Glomerular endothelial cell (primary cell): ENCODE measurements at regions not wholly inside any gene's neighbourhood (a gene's known extent, or its start where the extent isn't known, plus 50 kb on each side); places are given as distances from the start of the nearest gene placed in this dataset.
"Not testable (repeated sequence)": the region's sequence is repeated elsewhere in the genome, so short reads cannot be mapped to it uniquely, and the experiment has no call there.

ENCODE experiments used
- DNase-seq: peaks from one replicate; pipeline ENCODE4 v3.0.0-alpha.2; 2011; ENCODE audit warnings: low read depth, low spot score; ENCODE audit errors: extremely low read depth

DNA sequence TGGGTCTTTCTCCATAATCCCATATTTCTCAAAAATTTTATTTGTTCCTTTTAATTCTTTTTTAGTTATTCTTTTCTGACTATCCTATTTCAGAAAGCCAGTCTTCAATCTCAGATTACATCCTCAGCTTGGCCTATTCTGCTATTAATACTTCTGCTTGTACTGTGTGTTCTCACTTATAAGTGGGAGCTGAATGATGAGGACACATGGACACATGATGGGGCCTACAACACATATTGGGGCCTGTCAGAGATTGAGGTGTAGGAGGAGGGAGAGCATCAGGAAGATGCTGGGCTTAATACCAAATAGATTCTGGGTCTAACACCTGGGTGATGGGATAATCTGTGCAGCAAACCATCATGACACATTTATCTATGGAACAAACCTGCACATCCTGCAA lies 82.3 kb downstream of the MAGEE1 start:
- DNase-seq = no peak

DNA sequence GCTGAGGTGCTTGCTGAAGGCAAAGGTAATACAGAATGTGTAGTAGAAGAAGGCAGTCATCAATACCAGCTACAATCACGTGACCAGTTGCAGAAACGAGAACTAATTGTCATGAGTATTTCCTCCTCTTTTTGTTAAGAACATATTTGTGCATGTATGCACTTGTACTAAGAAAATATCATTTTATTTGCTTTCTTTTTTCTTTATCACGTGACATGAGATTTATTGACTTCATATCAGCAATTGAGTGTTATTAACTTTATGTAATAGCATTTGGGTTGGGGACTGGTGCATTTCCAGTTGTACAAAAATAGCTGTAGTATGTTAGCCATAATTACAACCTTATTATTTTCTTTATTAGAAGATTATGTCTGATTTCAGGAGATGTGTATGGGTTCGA lies 90.0 kb downstream of the MAGEE1 start:
- no peak for DNase-seq

DNA sequence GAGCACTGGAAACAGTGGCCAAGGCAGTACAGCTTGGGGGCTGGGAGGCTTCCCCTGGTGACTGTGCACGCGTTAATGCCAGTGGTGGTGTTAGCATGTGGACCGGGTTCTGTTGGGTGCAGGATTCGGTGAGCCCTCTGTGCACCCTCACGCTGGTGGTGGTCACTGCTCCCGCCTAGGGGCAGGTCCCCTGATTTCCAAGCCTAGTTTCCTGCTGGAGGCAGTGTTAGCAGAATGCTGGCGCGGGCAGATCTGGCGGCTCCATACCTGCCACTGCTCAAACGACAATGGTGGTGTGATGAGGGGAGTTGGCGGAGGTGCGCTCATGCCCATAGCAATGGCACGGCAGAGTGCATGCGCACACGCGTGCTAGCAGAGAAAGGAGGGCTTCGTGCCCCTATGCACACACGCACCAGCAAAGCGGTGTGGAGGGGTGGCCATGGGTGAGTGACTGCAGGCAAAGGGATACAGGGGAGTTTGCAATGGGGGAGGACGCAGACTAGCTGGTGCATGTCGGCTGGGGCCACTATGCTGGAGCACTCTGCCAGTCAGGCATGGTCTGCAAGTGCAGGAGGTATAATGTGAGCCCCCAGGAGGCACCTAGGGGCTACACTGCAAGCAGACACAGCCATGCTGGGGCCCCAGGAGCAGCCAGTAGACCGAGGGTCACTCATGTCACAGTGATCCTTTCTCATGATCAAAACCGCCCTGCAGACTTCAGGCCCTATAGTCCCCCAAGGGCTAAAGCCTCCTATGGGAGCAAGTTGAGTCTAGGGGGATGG lies 93.0 kb downstream of the MAGEE1 start:
- DNase-seq = no peak

DNA sequence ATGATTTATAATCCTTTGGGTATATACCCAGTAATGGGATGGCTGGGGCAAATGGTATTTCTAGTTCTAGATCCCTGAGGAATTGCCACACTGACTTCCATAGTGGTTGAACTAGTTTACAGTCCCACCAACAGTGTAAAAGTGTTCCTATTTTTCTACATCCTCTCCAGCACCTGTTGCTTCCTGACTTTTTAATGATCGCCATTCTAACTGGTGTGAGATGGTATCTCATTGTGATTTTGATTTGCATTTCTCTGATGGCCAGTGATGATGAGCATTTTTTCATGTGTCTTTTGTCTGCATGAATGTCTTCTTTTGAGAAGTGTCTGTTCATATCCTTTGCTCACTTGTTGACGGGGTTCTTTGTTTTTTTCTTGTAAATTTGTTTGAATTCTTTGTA lies 108.2 kb downstream of the MAGEE1 start:
- DNase-seq = not testable (repeated sequence)

DNA sequence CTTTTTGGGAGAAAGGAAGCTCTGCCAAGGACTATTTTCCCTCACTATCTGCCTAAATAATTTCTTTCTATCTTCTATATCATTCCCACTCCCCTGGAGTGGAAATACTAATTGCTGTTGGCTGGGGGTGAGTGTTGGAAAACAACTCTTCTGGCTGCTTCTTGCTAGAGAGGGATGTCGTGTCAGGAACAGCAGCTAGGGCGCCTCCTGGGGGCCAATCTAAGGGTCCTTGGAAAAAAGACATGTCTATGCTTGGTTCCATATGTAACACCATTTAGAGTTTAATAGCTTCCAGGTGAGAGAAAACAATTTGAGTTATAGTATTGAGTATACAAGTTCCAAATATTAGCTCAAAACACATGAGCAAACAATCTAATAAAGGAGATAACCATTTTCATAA lies 111.3 kb downstream of the MAGEE1 start:
- DNase-seq = no peak

DNA sequence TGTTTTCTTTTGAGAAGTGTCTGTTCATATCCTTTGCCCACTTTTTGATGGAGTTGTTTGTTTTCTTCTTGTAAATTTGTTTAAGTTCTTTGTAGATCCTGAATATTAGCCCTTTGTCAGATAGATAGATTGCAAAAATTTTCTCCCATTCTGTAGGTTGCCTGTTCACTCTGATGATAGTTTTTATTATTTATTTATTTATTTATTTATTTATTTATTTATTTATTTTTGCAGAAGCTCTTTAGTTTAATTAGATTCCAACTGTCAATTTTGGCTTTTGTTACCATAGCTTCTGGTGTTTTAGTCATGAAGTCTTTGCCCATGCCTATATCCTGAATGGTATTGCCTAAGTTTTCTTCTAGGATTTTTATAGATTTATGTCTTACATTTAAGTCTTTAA lies 115.9 kb downstream of the MAGEE1 start:
- not testable (repeated sequence) for DNase-seq

DNA sequence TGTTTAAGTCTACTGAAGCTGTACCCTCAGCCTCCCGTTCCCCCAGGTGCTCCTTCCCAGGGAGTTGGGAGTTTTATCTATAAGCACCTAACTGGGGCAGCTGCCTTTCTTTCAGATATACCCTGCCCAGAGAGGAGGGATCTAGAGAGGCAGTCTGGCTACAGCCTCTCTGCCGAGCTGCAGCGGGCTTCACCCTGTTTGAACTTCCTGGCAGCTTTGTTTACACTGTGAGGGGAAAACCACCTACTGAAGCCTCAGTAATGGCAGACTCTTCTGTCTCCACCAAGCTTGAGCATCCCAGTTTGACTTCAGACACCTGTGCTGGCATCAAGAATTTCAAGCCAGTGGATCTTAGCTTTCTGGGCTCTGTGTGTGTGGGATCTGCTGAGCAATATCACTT lies 122.5 kb downstream of the MAGEE1 start:
- DNase-seq = no peak

DNA sequence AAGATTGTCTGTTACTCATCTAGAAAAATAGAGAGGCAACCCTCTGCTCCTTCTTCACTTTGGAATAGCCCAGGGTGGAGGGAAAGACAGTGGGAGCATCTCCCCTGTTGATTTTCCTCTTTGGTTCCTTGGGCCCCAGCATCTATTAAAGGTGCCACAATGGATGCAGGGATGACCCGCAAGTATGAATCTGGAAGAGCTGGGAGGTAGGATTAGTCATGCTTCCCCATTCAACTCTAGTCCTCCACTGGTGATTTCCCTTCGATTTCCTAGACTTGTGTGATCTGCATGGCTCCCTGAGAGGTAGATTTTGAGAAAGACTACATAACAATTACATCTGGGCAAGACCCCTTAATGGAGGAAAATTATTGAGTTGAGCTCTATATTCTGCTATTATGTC lies 127.8 kb downstream of the MAGEE1 start:
- no peak for DNase-seq

DNA sequence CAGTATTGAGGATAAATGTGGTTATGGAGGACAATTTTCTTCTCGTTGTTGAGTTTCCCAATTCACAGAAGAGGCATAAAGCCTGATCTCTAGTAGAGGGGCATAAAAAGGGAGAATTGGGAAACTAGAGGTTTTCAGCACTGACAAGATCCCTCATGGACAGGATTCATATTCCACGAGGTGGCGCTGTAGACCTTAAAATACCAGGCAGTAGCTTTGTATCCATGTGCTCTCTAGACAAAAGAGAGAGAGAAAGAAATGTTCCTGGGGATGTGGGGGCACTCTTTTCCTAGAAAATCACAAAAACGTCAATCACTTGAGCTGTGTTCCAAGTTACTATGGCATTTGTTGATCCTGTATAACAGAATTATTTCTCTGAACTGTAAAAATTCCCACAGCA lies 128.3 kb downstream of the MAGEE1 start:
- DNase-seq = peak; percentile 7

DNA sequence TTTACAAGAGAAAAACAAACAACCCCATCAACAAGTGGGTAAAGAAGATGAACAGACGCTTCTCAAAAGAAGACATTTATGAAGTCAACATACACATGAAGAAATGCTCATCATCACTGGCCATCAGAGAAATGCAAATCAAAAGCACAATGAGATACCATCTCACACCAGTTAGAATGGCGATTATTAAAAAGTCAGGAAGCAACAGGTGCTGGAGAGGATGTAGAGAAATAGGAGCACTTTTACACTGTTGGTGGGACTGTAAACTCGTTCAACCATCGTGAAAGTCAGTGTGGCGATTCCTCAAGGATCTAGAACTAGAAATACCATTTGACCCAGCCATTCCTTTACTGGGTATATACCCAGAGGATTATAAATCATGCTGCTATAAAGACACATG lies 137.3 kb downstream of the MAGEE1 start:
- not testable (repeated sequence) for DNase-seq

DNA sequence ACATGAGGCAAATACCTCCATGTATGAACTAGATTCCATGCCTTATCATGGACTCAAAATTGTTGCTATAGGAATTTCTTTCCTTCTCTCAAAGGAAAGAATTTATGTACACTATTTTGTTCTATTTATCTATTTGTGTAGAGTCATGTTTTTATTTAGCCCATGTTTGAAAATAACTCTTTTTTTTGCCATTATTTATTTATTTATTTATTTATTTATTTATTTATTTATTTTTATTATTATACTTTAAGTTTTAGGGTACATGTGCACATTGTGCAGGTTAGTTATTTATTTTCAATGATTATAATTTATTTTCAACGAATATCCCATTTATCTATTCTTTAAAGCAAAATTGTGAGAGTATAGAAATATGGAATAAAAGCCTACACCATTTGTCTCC lies 177.9 kb downstream of the MAGEE1 start:
- DNase-seq = no peak

DNA sequence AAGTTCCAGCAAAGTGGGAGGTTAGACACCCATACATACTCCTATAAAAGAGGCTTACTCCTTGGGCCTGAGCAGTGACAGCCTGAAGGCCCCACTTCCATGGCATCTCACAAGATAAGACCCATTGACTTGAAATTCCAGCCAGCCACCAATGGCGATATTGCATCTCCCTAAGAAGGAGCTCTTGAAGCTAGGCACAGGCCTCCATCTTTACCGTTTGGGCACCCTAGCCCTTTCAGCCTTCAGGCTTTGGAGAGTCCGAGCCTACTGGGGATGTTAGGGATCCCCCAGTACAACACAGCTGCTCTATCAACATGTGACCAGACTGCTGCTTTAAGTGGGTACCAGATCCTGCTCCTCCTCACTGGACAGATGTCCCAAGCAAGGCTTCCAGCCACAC lies 189.5 kb downstream of the MAGEE1 start:
- DNase-seq = no peak

DNA sequence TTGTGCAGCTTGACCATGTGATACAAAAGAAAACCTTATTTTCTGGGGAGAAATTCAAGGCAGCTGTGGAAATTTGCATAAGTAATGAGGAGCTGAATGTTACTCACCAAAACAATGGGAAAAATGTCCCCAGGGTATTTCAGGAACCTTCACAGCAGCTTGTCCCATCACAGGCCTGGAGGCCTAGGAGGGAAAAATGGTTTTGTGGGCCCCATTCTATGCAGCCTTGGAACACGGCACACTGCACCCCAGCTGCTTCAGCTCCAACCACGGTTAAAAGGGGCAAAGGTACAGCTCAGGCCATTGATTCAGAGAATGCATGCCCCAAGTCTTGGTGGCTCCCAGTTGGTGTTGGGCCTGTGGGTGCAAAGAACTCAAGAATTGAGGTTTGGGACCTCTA lies 216.1 kb downstream of the MAGEE1 start:
- no peak for DNase-seq

DNA sequence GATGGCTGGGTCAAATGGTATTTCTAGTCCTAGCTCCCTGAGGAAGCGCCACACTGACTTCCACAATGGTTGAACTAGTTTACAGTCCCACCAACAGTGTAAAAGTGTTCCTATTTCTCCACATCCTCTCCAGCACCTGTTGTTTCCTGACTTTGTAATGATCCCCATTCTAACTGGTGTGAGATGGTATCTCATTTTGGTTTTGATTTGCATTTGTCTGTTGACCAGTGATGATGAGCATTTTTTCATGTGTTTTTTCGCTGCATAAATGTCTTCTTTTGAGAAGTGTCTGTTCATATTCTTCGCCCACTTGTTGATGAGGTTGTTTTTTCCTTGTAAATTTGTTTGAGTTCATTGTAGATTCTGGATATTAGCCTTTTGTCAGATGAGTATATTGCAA lies 223.9 kb downstream of the MAGEE1 start:
- not testable (repeated sequence) for DNase-seq

DNA sequence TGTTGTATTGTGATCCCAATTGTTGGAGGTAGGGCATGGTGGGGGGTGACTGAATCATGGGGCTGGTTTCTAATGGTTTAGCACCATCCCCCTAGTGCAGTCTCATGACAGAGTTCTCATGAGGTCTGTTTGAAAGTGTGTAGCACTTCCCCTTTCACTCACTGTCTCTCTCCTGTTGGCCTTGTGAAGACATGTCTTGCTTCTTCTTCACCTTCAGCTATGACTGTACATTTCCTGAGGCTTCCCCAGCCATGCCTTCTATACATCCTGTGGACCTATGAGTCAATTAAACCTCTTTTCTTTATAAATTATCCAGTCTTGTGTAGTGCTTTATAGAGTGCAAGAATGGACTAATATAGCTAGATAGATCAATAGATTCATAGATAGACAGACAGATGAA lies 230.0 kb downstream of the MAGEE1 start:
- no peak for DNase-seq
